Spinal cord (tissue), 9 donors: ENCODE measurements at regions not wholly inside any gene's neighbourhood (a gene's known extent, or its start where the extent isn't known, plus 50 kb on each side); places are given as distances from the start of the nearest gene placed in this dataset.

Experiments
- DNase-seq, 6 donors: peaks; one replicate each; pipeline versions ENCODE4 v3.0.0 to v3.0.0-alpha.2; 2013 to 2015; ENCODE audit warnings: low spot score in 6 of 6, low read depth in 4 of 6
- H3K27ac ChIP-seq: one replicate; pipeline ENCODE4 v1.5.1; 2013; ENCODE audit warnings: low read depth, low read length, control low read depth
- H3K27me3 ChIP-seq: one replicate; pipeline ENCODE4 v1.6.1; 2013; ENCODE audit warnings: low read length; ENCODE audit not compliant: control insufficient read depth, insufficient read depth
- H3K36me3 ChIP-seq: one replicate; pipeline ENCODE4 v1.6.1; 2013; ENCODE audit warnings: low read length; ENCODE audit not compliant: control insufficient read depth, insufficient read depth
- H3K4me1 ChIP-seq: one replicate; pipeline ENCODE4 v1.6.1; 2013; ENCODE audit warnings: low read length; ENCODE audit not compliant: control insufficient read depth, insufficient read depth
- H3K4me3 ChIP-seq: one replicate; pipeline ENCODE4 v1.5.1; 2013; ENCODE audit warnings: low read depth, low read length, control low read depth
- H3K9me3 ChIP-seq: one replicate; pipeline ENCODE4 v1.6.1; 2013; ENCODE audit warnings: low read length; ENCODE audit not compliant: control insufficient read depth, insufficient read depth
- WGBS: methylation state at CpG from one replicate; pipeline ENCODE4 v1.1.5; 2013; ENCODE audit warnings: missing lambda C conversion rate; ENCODE audit not compliant: insufficient coverage; 5-methylcytosine and 5-hydroxymethylcytosine counted together
- donor health status: healthy.

DNA sequence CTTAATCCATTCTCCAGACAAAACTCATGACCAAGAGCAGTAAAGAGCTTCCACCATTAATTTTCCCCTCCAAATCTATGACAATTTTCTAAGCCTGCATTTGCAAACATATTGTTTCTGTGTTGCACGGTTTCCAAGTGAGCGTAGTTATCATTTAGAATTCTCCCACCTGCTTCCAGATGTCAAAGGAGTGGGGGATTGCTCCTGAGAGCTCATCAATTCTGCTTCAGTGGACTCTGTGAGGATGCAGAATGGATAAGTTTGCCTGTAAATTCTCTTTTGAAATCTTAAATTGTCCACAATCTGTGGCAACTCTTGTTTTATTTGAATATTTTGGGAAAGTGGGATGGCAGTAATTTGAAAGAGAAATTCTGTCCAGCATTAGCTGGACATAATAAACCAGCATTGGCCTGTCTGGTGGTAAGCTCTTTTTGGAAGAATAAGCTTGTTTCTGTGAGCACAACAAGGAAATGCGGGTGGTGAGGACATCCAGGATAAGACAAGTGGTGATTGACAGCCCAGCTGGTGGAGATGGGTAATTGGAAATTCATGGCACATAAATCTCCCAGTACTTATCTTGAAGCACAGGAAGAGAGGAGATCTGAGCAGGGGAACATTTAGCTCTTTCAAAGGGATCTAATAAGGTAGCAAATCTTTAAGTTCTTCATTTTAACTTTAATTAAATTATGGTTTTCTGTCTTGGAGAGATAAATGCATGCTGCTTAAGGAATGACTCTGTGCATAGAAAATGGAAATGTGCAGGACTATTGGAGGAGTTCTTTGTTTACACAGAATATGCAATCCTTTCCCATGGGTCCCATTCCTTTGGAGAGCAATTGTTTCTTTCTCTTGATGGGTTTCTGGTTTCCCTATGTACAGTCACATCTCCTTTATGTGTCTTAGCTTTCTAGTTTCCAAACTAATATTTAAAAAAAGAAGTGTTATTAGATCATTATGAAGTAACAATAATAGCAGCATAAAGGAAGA is 73.2 kb downstream of the FAT3 start:
- H3K4me3 ChIP-seq = no peak overlapping the region
- WGBS = no CpG with 5 or more reads among the region's 3 CpGs

DNA sequence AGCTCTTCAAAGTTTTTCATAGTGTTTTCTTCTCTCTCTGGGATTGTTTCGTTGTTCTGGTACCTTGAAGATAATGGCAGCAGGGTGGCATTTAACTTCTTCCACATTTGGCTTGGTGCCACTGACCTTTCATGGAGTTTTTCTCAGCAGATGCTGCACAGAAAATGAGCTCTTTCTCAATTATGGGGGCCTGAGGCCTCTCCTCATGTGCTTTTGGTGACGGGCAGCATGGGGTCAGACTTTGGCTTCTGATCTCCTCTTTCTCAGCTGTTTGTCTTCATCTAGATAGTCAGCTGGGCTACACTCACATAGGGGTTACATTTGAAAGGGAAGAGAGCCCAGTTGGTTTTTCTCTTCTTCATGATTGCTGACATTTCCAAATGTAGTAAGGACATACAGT is 76.3 kb downstream of the FAT3 start:
- no peak overlapping the region for H3K27ac ChIP-seq
- H3K9me3 ChIP-seq = no peaks in the 10 kb centered on the region
- WGBS = 67% methylated on average over 1 of the region's 2 CpGs
- no peak overlapping the region for H3K4me3 ChIP-seq
- H3K4me1 ChIP-seq = peaks cover 6% of the 10 kb centered on the region
- peak in 1 of 6 donors; percentile 30 for DNase-seq
- H3K36me3 ChIP-seq = no peaks in the 10 kb centered on the region
- no peaks in the 10 kb centered on the region for H3K27me3 ChIP-seq

More for the DNA sequence above, 73.2 kb downstream of the FAT3 start:
- Histone ChIP-seq H3K9me3 (no peaks in the 10 kb centered on the region), H3K27ac (no peak overlapping the region), H3K36me3 (no peaks in the 10 kb centered on the region), H3K27me3 (no peaks in the 10 kb centered on the region), H3K4me1 (peaks cover 6% of the 10 kb centered on the region)
- peak in 1 of 6 donors; percentile 66 for DNase-seq

DNA sequence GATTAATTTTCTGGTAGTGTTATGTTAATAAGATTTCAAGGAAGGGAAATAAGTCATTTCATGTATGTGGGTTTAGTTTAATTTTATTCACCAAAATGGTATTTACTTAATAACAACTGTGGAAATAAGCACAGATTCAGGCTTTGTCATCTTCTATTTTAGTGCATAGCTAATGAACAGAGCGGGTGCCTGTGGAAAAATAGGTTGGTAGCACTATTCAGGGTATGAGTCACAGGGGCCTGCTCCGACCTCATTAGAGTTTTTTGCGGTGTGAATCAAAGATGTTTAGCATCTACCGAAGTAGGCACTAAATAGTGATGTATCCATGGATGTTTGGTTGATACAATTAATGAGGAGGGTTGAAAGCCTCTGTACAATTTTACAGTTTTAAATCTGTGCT is 78.2 kb downstream of the FAT3 start:
- Histone ChIP-seq H3K4me3 (no peak overlapping the region), H3K27me3 (no peaks in the 10 kb centered on the region), H3K4me1 (peaks cover 6% of the 10 kb centered on the region), H3K36me3 (no peaks in the 10 kb centered on the region), H3K9me3 (no peaks in the 10 kb centered on the region), H3K27ac (no peak overlapping the region)
- peak in 1 of 6 donors; percentile 39 for DNase-seq
- WGBS = 81% methylated on average over 3 of the region's 4 CpGs

DNA sequence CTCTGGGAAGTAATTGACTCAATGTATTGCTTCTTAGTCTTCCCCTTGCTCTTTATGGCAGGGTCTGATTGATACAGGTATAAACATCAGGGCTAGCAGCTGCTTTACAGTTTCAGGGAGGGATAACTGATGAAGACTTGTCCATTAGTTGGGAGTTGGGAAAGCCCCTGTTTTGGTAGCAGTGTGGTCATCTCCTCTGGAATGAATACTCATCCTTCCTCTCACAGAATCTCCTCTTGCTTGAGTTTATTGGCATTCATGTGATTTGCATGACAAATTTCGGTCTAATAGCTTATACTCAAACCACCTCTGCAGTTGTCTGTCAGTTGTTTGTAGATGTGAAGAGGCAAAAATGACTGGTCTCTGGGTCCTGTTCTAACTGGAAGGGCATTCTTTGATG is 79.7 kb downstream of the FAT3 start:
- whole genome bisulfite sequencing = no CpG with 5 or more reads among the region's 1 CpG

DNA sequence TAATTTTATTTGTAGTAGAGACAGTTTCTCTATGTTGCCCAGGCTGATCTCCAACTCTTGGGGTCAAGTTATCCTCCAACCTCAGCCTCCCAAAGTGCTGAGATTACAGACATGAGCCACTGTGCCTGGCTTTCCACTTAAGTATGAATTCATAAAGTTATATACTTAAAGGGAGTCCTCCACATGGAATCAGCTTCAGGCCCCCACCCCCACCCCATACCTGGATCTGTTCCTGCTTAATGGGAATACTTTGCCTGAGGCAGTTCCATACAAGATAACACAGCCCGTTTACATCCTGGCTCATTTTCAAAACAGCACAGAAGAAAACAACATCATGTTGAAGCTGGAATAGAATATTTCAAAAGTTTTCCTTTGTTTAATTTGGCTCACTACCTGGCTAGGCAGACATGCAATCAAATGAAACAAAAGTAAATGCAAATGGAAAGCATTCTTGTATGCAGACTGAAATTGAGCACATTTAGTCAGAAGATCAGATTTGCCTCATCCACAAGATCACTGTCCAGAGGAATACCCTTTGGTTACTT is 82.4 kb downstream of the FAT3 start:
- Histone ChIP-seq H3K27ac (no peak overlapping the region), H3K36me3 (no peaks in the 10 kb centered on the region), H3K27me3 (no peaks in the 10 kb centered on the region), H3K4me1 (no peaks in the 10 kb centered on the region), H3K4me3 (no peak overlapping the region), H3K9me3 (no peaks in the 10 kb centered on the region)
- WGBS = no CpG with 5 or more reads among the region's 1 CpG
- DNase-seq = no peak

More for the DNA sequence above, 79.7 kb downstream of the FAT3 start:
- H3K27me3 ChIP-seq = no peaks in the 10 kb centered on the region
- H3K9me3 ChIP-seq = no peaks in the 10 kb centered on the region
- H3K4me3 ChIP-seq = no peak overlapping the region
- no peak for DNase-seq
- no peak overlapping the region for H3K27ac ChIP-seq
- H3K36me3 ChIP-seq = no peaks in the 10 kb centered on the region
- peaks cover 6% of the 10 kb centered on the region for H3K4me1 ChIP-seq

DNA sequence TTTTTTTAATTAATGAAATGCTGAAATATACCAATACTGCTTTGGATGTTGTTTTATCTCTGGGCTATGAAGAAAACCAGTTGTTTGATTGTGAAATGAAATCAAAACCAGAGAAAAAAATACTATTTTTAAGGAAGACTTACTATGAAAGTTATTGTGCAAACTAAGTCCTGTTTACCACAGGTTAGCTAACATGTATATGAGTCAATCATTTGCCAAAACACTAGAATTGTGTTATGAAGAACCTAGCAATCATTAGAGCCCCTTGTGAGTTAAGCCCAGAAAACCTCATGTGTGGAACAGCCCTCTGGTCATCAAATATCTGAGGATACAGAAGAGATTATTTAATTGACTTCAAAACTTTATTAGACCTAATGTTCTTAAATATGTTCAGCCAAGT is 83.7 kb downstream of the FAT3 start:
- Histone ChIP-seq H3K27me3 (no peaks in the 10 kb centered on the region), H3K4me1 (no peaks in the 10 kb centered on the region), H3K4me3 (no peak overlapping the region), H3K27ac (peak overlapping the region; percentile 8), H3K36me3 (no peaks in the 10 kb centered on the region), H3K9me3 (no peaks in the 10 kb centered on the region)
- DNase-seq = no peak

DNA sequence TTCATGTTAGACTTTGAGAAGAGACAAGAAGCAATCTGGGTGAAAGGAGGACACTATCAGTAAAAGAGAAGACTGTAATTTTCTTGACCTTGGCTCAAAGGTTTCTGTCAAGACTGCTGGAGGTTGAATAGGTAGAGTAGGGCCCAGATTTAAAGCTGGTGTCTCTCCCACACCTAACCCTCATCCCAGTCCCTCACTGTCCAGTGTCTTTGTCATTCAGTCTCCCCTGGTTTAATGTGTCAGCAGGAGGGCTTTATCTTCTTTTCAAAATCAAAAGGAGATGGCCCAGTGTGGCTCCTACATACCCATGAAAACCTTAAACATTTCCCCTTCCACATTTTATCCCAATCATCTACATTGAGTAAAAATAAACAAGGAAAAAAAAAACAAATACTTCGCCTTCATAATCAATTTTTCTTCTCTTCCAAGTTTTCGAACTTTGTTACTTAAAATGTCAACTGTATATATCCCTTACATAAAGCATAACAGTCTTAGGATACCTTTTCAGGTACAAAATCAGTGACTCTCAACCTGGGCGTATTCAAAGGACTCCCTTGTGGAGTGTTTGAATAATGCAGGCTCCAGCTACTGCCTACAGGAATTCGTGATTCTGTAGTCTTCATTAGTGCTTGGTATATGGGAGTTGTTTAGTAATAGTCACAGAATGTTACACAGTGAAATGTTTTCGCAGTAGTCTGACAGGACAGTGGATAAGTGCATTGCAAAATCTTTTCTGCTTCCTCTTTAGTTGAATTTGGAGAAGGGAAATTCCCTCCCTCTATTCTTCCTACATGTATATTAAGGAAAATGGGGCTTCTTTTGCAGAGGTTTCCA is 87.2 kb downstream of the FAT3 start:
- no CpG with 5 or more reads among the region's 5 CpGs for WGBS

DNA sequence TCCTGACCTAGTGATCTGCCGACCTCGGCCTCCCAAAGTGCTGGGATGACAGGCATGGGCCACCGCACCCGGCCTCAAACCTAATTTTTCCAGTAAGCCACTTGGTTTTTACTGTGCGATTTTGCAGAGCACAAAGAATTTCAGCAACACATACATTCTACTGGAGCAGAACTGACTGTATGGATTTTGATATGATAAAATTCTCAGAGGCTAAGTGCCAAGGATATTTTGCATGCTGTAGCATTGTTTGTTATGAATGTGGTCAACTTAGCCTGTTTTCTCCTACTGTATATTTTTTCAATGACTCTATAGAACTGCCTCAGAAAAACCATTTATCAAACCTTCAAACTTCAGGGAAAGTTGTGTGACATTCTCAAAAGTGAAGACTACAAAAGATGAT is 89.2 kb downstream of the FAT3 start:
- no peaks in the 10 kb centered on the region for H3K9me3 ChIP-seq
- no peaks in the 10 kb centered on the region for H3K36me3 ChIP-seq
- 100% methylated on average over 3 of the region's 5 CpGs for WGBS
- H3K27me3 ChIP-seq = no peaks in the 10 kb centered on the region
- no peak overlapping the region for H3K27ac ChIP-seq
- peaks cover 4% of the 10 kb centered on the region for H3K4me1 ChIP-seq
- H3K4me3 ChIP-seq = no peak overlapping the region
- no peak for DNase-seq

More for the DNA sequence above, 87.2 kb downstream of the FAT3 start:
- no peaks in the 10 kb centered on the region for H3K27me3 ChIP-seq
- no peak for DNase-seq
- H3K36me3 ChIP-seq = no peaks in the 10 kb centered on the region
- H3K4me1 ChIP-seq = peaks cover 4% of the 10 kb centered on the region
- H3K27ac ChIP-seq = no peak overlapping the region
- no peaks in the 10 kb centered on the region for H3K9me3 ChIP-seq
- no peak overlapping the region for H3K4me3 ChIP-seq

DNA sequence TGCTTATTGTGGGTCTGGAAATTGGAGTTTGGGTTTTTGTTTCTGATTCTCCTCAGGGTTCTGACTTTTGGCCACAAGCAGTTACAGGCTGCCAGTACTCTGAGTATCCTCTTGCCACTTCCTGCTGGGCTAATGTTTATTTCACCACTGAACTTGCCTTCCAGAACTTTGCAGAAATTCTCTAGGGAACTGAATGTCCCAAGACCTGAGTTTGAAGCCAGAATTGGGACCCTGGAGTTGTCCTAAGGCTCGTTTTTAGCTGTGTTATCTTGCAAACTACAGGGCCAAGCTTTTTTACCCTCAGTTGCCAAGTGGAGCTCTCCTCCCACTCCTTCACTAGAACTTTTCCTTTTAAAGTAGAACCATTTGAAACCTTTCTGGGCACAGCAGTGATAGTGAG is 89.9 kb downstream of the FAT3 start:
- H3K36me3 ChIP-seq = no peaks in the 10 kb centered on the region
- no peak overlapping the region for H3K27ac ChIP-seq
- H3K4me3 ChIP-seq = no peak overlapping the region
- WGBS = 13% methylated on average over 1 of the region's 1 CpG
- H3K9me3 ChIP-seq = no peaks in the 10 kb centered on the region
- peak in 1 of 6 donors; percentile 57 for DNase-seq
- peaks cover 4% of the 10 kb centered on the region for H3K4me1 ChIP-seq
- H3K27me3 ChIP-seq = no peaks in the 10 kb centered on the region
